ENCODE measurements at regions not wholly inside any gene's neighbourhood (a gene's known extent, or its start where the extent isn't known, plus 50 kb on each side); places are given as distances from the start of the nearest gene placed in this dataset.

- no peak for DNase-seq
- no peaks in the 10 kb centered on the region for H3K4me1 Mint-ChIP-seq
- no peaks in the 10 kb centered on the region for H3K36me3 Mint-ChIP-seq
- H3K27me3 Mint-ChIP-seq: no peaks in the 10 kb centered on the region
- H3K9me3 Mint-ChIP-seq: peaks cover 2 to 3% of the 10 kb centered on the region in 2 donors
- no peak overlapping the region for H3K4me3 Mint-ChIP-seq
- H3K27ac Mint-ChIP-seq: no peak overlapping the region
- ATAC-seq (replicated peaks): no peak
Observed at GRCh38 chr2:78606895-78607294, 418.6 kb upstream of the REG3G start.

- Mint-ChIP-seq H3K27ac (no peak overlapping the region), H3K36me3 (no peaks in the 10 kb centered on the region), H3K4me1 (no peaks in the 10 kb centered on the region), H3K27me3 (no peaks in the 10 kb centered on the region), H3K9me3 (peaks cover 0 to 4% of the 10 kb centered on the region in 2 donors), H3K4me3 (no peak overlapping the region)
- ATAC-seq (replicated peaks) (no peak), DNase-seq (no peak)
Observed at GRCh38 chr2:78614726-78615125, 410.8 kb upstream of the REG3G start.

- H3K9me3 Mint-ChIP-seq: peaks cover 0 to 2% of the 10 kb centered on the region in 2 donors
- DNase-seq (no peak), ATAC-seq (replicated peaks) (no peak)
- no peak overlapping the region for H3K27ac Mint-ChIP-seq
- no peaks in the 10 kb centered on the region for H3K4me1 Mint-ChIP-seq
- H3K27me3 Mint-ChIP-seq: no peaks in the 10 kb centered on the region
- H3K36me3 Mint-ChIP-seq: no peaks in the 10 kb centered on the region
- H3K4me3 Mint-ChIP-seq: no peak overlapping the region
Observed at GRCh38 chr2:78615956-78616355, 409.5 kb upstream of the REG3G start.

GRCh38 chr2:78634425-78634824, 391.1 kb upstream of the REG3G start:
- Mint-ChIP-seq H3K36me3 (no peaks in the 10 kb centered on the region), H3K27ac (no peak overlapping the region), H3K27me3 (no peaks in the 10 kb centered on the region), H3K4me1 (no peaks in the 10 kb centered on the region), H3K9me3 (peaks cover 3 to 9% of the 10 kb centered on the region in 2 donors), H3K4me3 (no peak overlapping the region)
- ATAC-seq (replicated peaks) (no peak), DNase-seq (no peak)

GRCh38 chr2:78644854-78645253, 380.6 kb upstream of the REG3G start:
- Mint-ChIP-seq H3K4me3 (no peak overlapping the region), H3K27ac (no peak overlapping the region), H3K9me3 (peaks cover 0 to 3% of the 10 kb centered on the region in 2 donors), H3K36me3 (no peaks in the 10 kb centered on the region), H3K4me1 (no peaks in the 10 kb centered on the region), H3K27me3 (no peaks in the 10 kb centered on the region)
- no peak for DNase-seq
- no peak for ATAC-seq (replicated peaks)

- ATAC-seq (replicated peaks) (no peak), DNase-seq (no peak)
- peaks cover 3 to 6% of the 10 kb centered on the region in 2 donors for H3K9me3 Mint-ChIP-seq
- H3K36me3 Mint-ChIP-seq: no peaks in the 10 kb centered on the region
- no peak overlapping the region for H3K4me3 Mint-ChIP-seq
- H3K4me1 Mint-ChIP-seq: no peaks in the 10 kb centered on the region
- no peaks in the 10 kb centered on the region for H3K27me3 Mint-ChIP-seq
- H3K27ac Mint-ChIP-seq: no peak overlapping the region
Observed at GRCh38 chr2:78646533-78647364, 378.8 kb upstream of the REG3G start.

GRCh38 chr2:78648558-78648957, 376.9 kb upstream of the REG3G start:
- ATAC-seq (replicated peaks): no peak
- Mint-ChIP-seq H3K36me3 (no peaks in the 10 kb centered on the region), H3K4me1 (no peaks in the 10 kb centered on the region), H3K27ac (no peak overlapping the region), H3K9me3 (peaks cover 3 to 6% of the 10 kb centered on the region in 2 donors), H3K27me3 (no peaks in the 10 kb centered on the region), H3K4me3 (no peak overlapping the region)
- DNase-seq: no peak

GRCh38 chr2:78654941-78655340, 370.6 kb upstream of the REG3G start:
- H3K27me3 Mint-ChIP-seq: no peaks in the 10 kb centered on the region
- no peak for ATAC-seq (replicated peaks)
- no peaks in the 10 kb centered on the region for H3K36me3 Mint-ChIP-seq
- no peaks in the 10 kb centered on the region for H3K4me1 Mint-ChIP-seq
- H3K27ac Mint-ChIP-seq: no peak overlapping the region
- peaks cover 14 to 32% of the 10 kb centered on the region in 2 donors for H3K9me3 Mint-ChIP-seq
- no peak overlapping the region for H3K4me3 Mint-ChIP-seq
- no peak for DNase-seq

GRCh38 chr2:78676921-78677696, 348.4 kb upstream of the REG3G start:
- Mint-ChIP-seq H3K36me3 (no peaks in the 10 kb centered on the region), H3K9me3 (no peaks in the 10 kb centered on the region), H3K4me1 (no peaks in the 10 kb centered on the region), H3K4me3 (no peak overlapping the region), H3K27ac (no peak overlapping the region), H3K27me3 (no peaks in the 10 kb centered on the region)
- ATAC-seq (replicated peaks): no peak
- DNase-seq: no peak

GRCh38 chr2:78677774-78678173, 347.7 kb upstream of the REG3G start:
- H3K27me3 Mint-ChIP-seq: no peaks in the 10 kb centered on the region

GRCh38 chr2:78681386-78681785, 344.1 kb upstream of the REG3G start:
- no peaks in the 10 kb centered on the region for H3K27me3 Mint-ChIP-seq

More at GRCh38 chr2:78677774-78678173, 347.7 kb upstream of the REG3G start:
- ATAC-seq (replicated peaks) (no peak), DNase-seq (no peak)
- Mint-ChIP-seq H3K4me3 (no peak overlapping the region), H3K4me1 (no peaks in the 10 kb centered on the region), H3K27ac (no peak overlapping the region), H3K36me3 (no peaks in the 10 kb centered on the region), H3K9me3 (no peaks in the 10 kb centered on the region)

GRCh38 chr2:78682781-78683180, 342.7 kb upstream of the REG3G start:
- H3K27me3 Mint-ChIP-seq: no peaks in the 10 kb centered on the region
- ATAC-seq (replicated peaks): no peak

More at GRCh38 chr2:78681386-78681785, 344.1 kb upstream of the REG3G start:
- no peaks in the 10 kb centered on the region for H3K4me1 Mint-ChIP-seq
- peaks cover 7 to 13% of the 10 kb centered on the region in 2 donors for H3K9me3 Mint-ChIP-seq
- DNase-seq (no peak), ATAC-seq (replicated peaks) (no peak)
- no peaks in the 10 kb centered on the region for H3K36me3 Mint-ChIP-seq
- no peak overlapping the region for H3K27ac Mint-ChIP-seq
- H3K4me3 Mint-ChIP-seq: no peak overlapping the region

GRCh38 chr2:78686625-78687153, 338.8 kb upstream of the REG3G start:
- Mint-ChIP-seq H3K4me3 (no peak overlapping the region), H3K9me3 (peaks cover 10 to 18% of the 10 kb centered on the region in 2 donors), H3K36me3 (no peaks in the 10 kb centered on the region), H3K27me3 (no peaks in the 10 kb centered on the region), H3K4me1 (no peaks in the 10 kb centered on the region), H3K27ac (no peak overlapping the region)
- ATAC-seq (replicated peaks): no peak
- no peak for DNase-seq

More at GRCh38 chr2:78682781-78683180, 342.7 kb upstream of the REG3G start:
- Mint-ChIP-seq H3K4me1 (no peaks in the 10 kb centered on the region), H3K27ac (no peak overlapping the region), H3K9me3 (peaks cover 7 to 13% of the 10 kb centered on the region in 2 donors), H3K36me3 (no peaks in the 10 kb centered on the region), H3K4me3 (no peak overlapping the region)
- DNase-seq: no peak

GRCh38 chr2:78699696-78700095, 325.8 kb upstream of the REG3G start:
- no peak overlapping the region for H3K27ac Mint-ChIP-seq
- H3K27me3 Mint-ChIP-seq: no peaks in the 10 kb centered on the region
- DNase-seq: no peak
- H3K4me1 Mint-ChIP-seq: no peaks in the 10 kb centered on the region
- H3K9me3 Mint-ChIP-seq: no peaks in the 10 kb centered on the region
- no peak overlapping the region for H3K4me3 Mint-ChIP-seq
- ATAC-seq (replicated peaks): no peak
- H3K36me3 Mint-ChIP-seq: no peaks in the 10 kb centered on the region

Data from stimulated activated naive B cell treated with anti-CD40 and anti-IgM and Interleukin-4, amounts not matched to agents 10 μg/mL and 1 μg/mL and 100 μg/mL, for 72 hours (primary cell).